SU-DHL-6 (cell line): ENCODE measurements at regions not wholly inside any gene's neighbourhood (a gene's known extent, or its start where the extent isn't known, plus 50 kb on each side); places are given as distances from the start of the nearest gene placed in this dataset.

Experiments
- H2AFZ ChIP-seq: fragments of 200-600 bp; sonication (generic); 2 replicates; pipeline ENCODE4 v1.6.1; 2014; ENCODE audit warnings: low read depth, mild to moderate bottlenecking, moderate library complexity, mixed read lengths, antibody characterized with exemption, low read length; ENCODE audit not compliant: severe bottlenecking
- H3F3A ChIP-seq: fragments of 200-600 bp; shearing (Covaris generic); 2 replicates; pipeline ENCODE4 v1.6.0; 2016; ENCODE audit warnings: antibody characterized with exemption, mild to moderate bottlenecking; ENCODE audit not compliant: insufficient read depth
- H3K27ac ChIP-seq: fragments of 200-600 bp; sonication (generic); 2 replicates; pipeline ENCODE4 v1.5.1; 2016; ENCODE audit warnings: low read depth, mild to moderate bottlenecking, low read length, moderate library complexity, mixed read lengths
- H3K27me3 ChIP-seq: fragments of 200-600 bp; sonication (generic), shearing (Covaris generic); 2 replicates; pipeline ENCODE4 v1.6.0; 2014; ENCODE audit warnings: mild to moderate bottlenecking, low read length
- H3K36me3 ChIP-seq: fragments of 200-600 bp; sonication (generic); 2 replicates; pipeline ENCODE4 v1.6.1; 2014; ENCODE audit warnings: mild to moderate bottlenecking, low read length, mixed read lengths
- H3K4me2 ChIP-seq: fragments of 300-600, 200-600 bp; shearing (Covaris generic), sonication (generic); 2 replicates; pipeline ENCODE4 v1.6.0; 2014; ENCODE audit warnings: low read length, low read depth, mild to moderate bottlenecking; ENCODE audit not compliant: poor library complexity, severe bottlenecking
- H3K4me3 ChIP-seq: fragments of 200-600 bp; sonication (generic); 2 replicates; pipeline ENCODE4 v1.5.1; 2014; ENCODE audit warnings: antibody characterized with exemption, low read length, mild to moderate bottlenecking, mixed read lengths; ENCODE audit not compliant: insufficient read depth, poor library complexity, severe bottlenecking
- H3K79me2 ChIP-seq: fragments of 200-600 bp; sonication (generic); 2 replicates; pipeline ENCODE4 v1.6.1; 2014; ENCODE audit warnings: mild to moderate bottlenecking, low read length, moderate library complexity; ENCODE audit not compliant: insufficient read depth
- H3K9ac ChIP-seq: fragments of 200-600 bp; sonication (generic); 2 replicates; pipeline ENCODE4 v1.7.0; 2014; ENCODE audit warnings: mild to moderate bottlenecking, low read length
- H3K9me2 ChIP-seq: fragments of 200-600 bp; sonication (generic); replicated peaks from 2 replicates; pipeline ENCODE4 v1.6.1; 2014; ENCODE audit warnings: low read length; ENCODE audit not compliant: insufficient read depth
- H3K9me3 ChIP-seq: fragments of 200-600 bp; sonication (generic); 2 replicates; pipeline ENCODE4 v1.6.1; 2014; ENCODE audit warnings: low read length, mixed read lengths; ENCODE audit not compliant: insufficient read depth
- H4K20me1 ChIP-seq: fragments of 200-600 bp; sonication (generic); 2 replicates; pipeline ENCODE4 v1.6.1; 2014; ENCODE audit warnings: low read depth, mild to moderate bottlenecking, antibody characterized with exemption, low read length, moderate library complexity, mixed read lengths
- CTCF ChIP-seq: fragments of 200-600 bp; sonication (generic); IDR thresholded peaks from one replicate; pipeline ENCODE4 v1.5.1; 2017; ENCODE audit warnings: antibody characterized with exemption, mild to moderate bottlenecking, low read length, moderate library complexity; ENCODE audit not compliant: insufficient read depth, poor library complexity, severe bottlenecking
- EZH2phosphoT487 ChIP-seq: fragments of 200-600 bp; sonication (generic), shearing (Covaris generic); conservative IDR thresholded peaks from 2 replicates; pipeline ENCODE4 v1.6.1; 2018; ENCODE audit warnings: mild to moderate bottlenecking, antibody characterized with exemption, low read length, moderate library complexity, mixed read lengths

DNA sequence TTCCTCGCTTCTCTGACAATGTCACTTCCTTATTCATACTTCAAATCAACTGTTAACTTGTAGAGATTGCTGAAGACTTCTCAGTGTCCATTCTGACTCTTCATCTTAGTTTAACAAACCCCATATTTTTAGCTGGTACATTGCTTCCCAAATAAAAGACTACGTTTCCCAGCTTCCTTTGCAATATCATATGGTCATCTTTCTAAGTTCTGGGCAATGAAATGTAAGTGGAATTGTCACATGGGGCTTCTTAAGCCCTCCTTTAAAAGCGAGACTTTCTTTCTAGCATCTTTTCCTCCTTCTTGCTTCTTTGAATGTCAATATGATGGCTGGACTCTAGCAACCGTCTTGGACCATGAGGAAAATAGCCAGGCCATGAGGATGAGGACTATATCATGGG, 239.0 kb downstream of the ZNF621 start:
- no peaks in the 10 kb centered on the region for H3K27me3 ChIP-seq
- no peaks in the 10 kb centered on the region for H4K20me1 ChIP-seq
- no peak overlapping the region for H3K4me2 ChIP-seq
- TF ChIP-seq CTCF (no peak), EZH2phosphoT487 (no peak)
- no peaks in the 10 kb centered on the region for H3K9me3 ChIP-seq
- H3K36me3 ChIP-seq = no peaks in the 10 kb centered on the region
- no peak overlapping the region for H3K9ac ChIP-seq
- H3K27ac ChIP-seq = no peak overlapping the region
- H2AFZ ChIP-seq = no peak overlapping the region
- H3K4me3 ChIP-seq = no peak overlapping the region
- H3K9me2 ChIP-seq = no peaks in the 10 kb centered on the region
- no peaks in the 10 kb centered on the region for H3F3A ChIP-seq
- no peaks in the 10 kb centered on the region for H3K79me2 ChIP-seq

DNA sequence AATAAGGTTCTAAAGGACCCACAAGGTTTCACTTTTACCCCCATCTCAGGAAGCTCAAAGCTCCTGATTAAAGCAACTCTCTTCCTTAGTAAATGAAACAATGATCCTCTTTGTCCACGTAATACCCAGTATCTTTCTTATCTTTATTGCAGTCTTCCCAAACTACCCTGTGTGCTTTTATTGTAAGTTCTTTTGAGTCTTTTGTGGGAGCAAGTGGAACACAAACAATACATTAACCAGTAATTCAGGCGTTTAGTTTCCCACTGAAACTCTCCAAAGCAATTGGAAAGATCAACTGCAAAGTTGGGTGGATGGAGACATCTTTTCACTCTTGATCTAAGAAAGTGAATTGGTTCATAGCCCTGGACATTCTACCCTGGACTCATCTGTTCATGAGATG, 240.0 kb downstream of the ZNF621 start:
- Histone ChIP-seq H3K4me2 (no peak overlapping the region), H3K9ac (no peak overlapping the region), H3K27ac (no peak overlapping the region), H3K9me2 (no peaks in the 10 kb centered on the region), H3F3A (no peaks in the 10 kb centered on the region), H2AFZ (no peak overlapping the region), H3K36me3 (no peaks in the 10 kb centered on the region), H4K20me1 (no peaks in the 10 kb centered on the region), H3K4me3 (no peak overlapping the region), H3K79me2 (no peaks in the 10 kb centered on the region), H3K9me3 (no peaks in the 10 kb centered on the region), H3K27me3 (no peaks in the 10 kb centered on the region)
- TF ChIP-seq EZH2phosphoT487 = no peak
- TF ChIP-seq CTCF = no peak

DNA sequence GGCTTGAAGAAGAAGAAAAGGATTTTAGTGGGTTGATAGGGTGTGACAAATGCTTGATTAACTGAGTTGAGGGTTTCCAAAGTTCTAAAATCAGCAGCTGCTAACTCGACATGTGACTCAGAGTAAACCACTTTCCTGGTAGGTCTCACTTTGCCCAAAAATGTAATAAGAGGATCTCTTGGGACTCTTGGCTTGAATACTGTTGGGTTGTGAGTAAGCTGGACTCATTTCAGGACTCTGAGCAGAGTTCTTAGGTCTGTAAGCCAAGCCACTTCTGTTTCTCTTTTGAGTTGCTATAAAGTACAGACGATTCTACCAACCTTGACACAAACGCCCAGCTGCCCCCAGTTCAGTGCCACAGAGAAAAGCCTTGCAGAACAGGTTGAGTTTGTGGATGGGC, 241.1 kb downstream of the ZNF621 start:
- H4K20me1 ChIP-seq = no peaks in the 10 kb centered on the region

More for the DNA sequence above, 241.1 kb downstream of the ZNF621 start:
- no peak overlapping the region for H2AFZ ChIP-seq
- H3K27ac ChIP-seq = no peak overlapping the region
- no peak overlapping the region for H3K4me3 ChIP-seq
- H3K9me3 ChIP-seq = no peaks in the 10 kb centered on the region
- no peaks in the 10 kb centered on the region for H3K27me3 ChIP-seq
- no peaks in the 10 kb centered on the region for H3K36me3 ChIP-seq
- H3K4me2 ChIP-seq = no peak overlapping the region
- no peak overlapping the region for H3K9ac ChIP-seq
- H3F3A ChIP-seq = no peaks in the 10 kb centered on the region
- H3K79me2 ChIP-seq = no peaks in the 10 kb centered on the region
- no peaks in the 10 kb centered on the region for H3K9me2 ChIP-seq
- TF ChIP-seq CTCF (no peak), EZH2phosphoT487 (no peak)
